Activated naive CD4-positive, alpha-beta T cell treated with anti-CD3 and anti-CD28 coated beads, Interleukin-2, amount 10 ng/mL, durations not matched to agents 7 days and 5 days (primary cell): ENCODE measurements at regions not wholly inside any gene's neighbourhood (a gene's known extent, or its start where the extent isn't known, plus 50 kb on each side); places are given as distances from the start of the nearest gene placed in this dataset.
"Not testable (repeated sequence)": the region's sequence is repeated elsewhere in the genome, so short reads cannot be mapped to it uniquely, and the experiment has no call there.

Experiments
- CTCF ChIA-PET: fragments of 350-600 bp; sonication (Branson Sonifier 250); formaldehyde crosslinking; loops from one replicate; lab custom pipeline; 2021; ENCODE audit warnings: antibody characterized with exemption; lab: Charles Lee
- DNase-seq: peaks from one replicate; pipeline ENCODE4 v3.0.0-alpha.2; 2020
- H3K27ac Mint-ChIP-seq: one replicate; pipeline ENCODE4 v1.8.0; 2021; ENCODE audit warnings: mild to moderate bottlenecking, moderate library complexity, mixed read lengths
- H3K27me3 Mint-ChIP-seq: one replicate; pipeline ENCODE4 v1.8.0; 2021; ENCODE audit warnings: mild to moderate bottlenecking, mixed read lengths
- H3K36me3 Mint-ChIP-seq: one replicate; pipeline ENCODE4 v1.8.0; 2021; ENCODE audit warnings: mixed read lengths
- H3K4me1 Mint-ChIP-seq: one replicate; pipeline ENCODE4 v1.8.0; 2021; ENCODE audit warnings: mixed read lengths
- H3K4me3 Mint-ChIP-seq: one replicate; pipeline ENCODE4 v1.8.0; 2021; ENCODE audit warnings: mild to moderate bottlenecking, moderate library complexity, mixed read lengths
- H3K9me3 Mint-ChIP-seq: one replicate; pipeline ENCODE4 v1.8.0; 2021; ENCODE audit warnings: mixed read lengths

DNA sequence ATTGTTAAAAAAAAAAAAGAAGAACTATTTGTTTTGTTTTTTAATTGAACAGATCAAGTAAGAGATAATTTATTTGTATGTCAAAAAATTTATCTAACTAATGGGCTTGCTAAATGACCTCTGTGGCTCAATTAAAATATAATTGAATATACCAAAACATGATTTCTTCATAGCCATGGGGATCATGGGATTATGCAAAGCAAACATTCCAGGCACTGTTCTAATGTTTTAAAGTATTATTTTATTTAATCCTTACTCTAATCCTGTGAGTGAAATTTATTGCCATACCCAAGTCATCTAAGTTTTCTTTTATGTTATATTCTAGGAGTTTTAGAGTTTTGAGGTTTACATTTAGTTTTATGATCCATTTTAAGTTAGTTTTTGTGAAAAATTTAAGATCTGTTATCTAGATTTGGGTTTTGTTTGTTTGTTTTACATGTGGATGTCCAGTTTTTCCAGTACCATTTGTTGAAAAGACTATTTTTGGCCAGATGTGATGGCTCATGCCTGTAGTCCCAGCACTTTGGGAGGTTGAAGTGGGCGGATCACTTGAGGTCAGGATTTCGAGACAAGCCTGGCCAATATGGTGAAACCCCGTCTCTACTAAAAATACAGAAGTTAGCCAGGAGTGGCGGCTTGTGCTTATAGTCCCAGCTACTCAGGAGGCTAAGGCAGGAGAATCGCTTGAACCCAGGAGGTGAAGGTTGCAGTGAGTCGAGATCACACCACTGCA, 52.3 kb upstream of the CNOT10 start:
- Mint-ChIP-seq H3K4me3 (no peak overlapping the region), H3K27ac (no peak overlapping the region), H3K36me3 (no peaks in the 10 kb centered on the region), H3K4me1 (no peaks in the 10 kb centered on the region), H3K9me3 (no peaks in the 10 kb centered on the region), H3K27me3 (peaks cover 13% of the 10 kb centered on the region)
- no peak for DNase-seq
- CTCF ChIA-PET = no interaction called here

DNA sequence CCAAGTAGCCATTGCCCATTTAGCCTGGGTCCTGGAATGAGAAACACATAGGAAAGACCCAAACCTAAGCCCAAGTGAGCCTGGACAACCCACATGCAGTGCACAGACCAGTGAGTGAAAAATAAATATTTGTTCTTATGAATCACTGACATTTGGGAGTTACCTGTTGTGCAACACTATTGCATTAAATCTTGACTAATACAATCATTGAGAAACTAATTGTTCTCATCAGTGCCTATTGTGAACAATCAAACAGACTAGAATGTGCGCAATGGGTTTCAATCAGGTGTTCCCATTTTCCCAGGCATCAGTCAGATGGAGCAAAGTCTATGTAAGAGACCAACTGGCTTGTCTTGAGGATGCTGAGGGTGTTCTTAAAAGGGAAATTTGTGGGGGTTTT, 54.7 kb upstream of the CNOT10 start:
- Mint-ChIP-seq H3K36me3 (no peaks in the 10 kb centered on the region), H3K4me1 (no peaks in the 10 kb centered on the region), H3K9me3 (no peaks in the 10 kb centered on the region), H3K27ac (no peak overlapping the region), H3K27me3 (peaks cover 17% of the 10 kb centered on the region), H3K4me3 (no peak overlapping the region)
- CTCF ChIA-PET = no interaction called here
- no peak for DNase-seq

DNA sequence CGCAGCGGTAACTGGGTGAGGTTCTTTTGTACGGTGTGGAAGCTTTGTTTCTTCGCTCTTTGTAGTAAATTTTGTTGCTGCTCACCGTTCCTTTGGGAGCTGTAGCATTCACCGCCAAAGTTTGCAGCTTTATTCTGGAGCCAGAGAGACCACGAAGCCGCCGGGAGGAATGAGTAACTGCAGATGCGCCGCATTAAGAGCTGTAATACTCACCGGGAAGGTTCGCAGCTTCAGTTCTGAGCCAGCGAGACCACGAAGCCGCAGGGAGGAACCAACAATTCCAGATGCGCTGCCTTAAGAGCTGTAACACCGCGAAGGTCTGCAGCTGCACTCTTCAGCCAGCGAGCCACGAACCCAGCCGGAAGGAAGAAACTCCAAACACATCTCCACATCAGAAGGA, 56.0 kb upstream of the DYNC1LI1 start:
- Mint-ChIP-seq H3K4me1 (no peaks in the 10 kb centered on the region), H3K27ac (no peak overlapping the region), H3K27me3 (peaks cover 18% of the 10 kb centered on the region), H3K4me3 (no peak overlapping the region), H3K9me3 (no peaks in the 10 kb centered on the region), H3K36me3 (no peaks in the 10 kb centered on the region)
- no peak for DNase-seq
- CTCF ChIA-PET = interaction anchor here (0.6 kb wide), 1 partner anchor 76 kb away, joined by 3 read pairs; no protein-coding TSS in a partner anchor

DNA sequence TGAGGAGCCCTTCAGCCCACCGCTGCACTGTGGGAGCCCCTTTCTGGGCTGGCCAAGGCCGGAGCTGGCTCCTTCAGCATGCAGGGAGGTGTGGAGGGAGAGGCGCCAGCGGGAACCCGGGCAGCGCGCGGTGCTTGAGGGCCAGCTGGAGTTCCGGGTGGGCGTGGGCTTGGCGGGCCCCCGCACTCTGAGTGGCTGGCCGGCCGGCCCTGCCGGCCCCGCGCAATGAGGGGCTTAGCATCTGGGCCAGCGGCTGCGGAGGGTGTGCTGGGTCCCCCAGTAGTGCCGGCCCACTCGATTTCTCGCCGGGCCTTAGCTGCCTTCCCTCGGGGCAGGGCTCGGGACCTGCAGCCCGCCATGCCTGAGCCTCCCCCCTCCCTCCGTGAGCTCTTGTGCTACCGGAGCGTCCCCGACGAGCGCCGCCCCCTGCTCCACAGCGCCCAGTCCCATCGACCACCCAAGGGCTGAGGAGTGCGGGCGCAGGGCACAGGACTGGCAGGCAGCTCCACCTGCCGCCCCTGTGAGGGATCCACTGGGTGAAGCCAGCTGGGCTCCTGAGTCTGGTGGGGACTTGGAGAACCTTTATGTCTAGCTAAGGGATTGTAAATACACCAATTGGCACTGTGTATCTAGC, 55.0 kb upstream of the DYNC1LI1 start:
- H3K36me3 Mint-ChIP-seq, H3K4me1 Mint-ChIP-seq, H3K9me3 Mint-ChIP-seq, H3K27ac Mint-ChIP-seq, H3K4me3 Mint-ChIP-seq, DNase-seq: not testable (repeated sequence)
- CTCF ChIA-PET = interaction anchor here (0.6 kb wide), 1 partner anchor 76 kb away, joined by 3 read pairs; no protein-coding TSS in a partner anchor
- peaks cover 18% of the 10 kb centered on the region for H3K27me3 Mint-ChIP-seq

DNA sequence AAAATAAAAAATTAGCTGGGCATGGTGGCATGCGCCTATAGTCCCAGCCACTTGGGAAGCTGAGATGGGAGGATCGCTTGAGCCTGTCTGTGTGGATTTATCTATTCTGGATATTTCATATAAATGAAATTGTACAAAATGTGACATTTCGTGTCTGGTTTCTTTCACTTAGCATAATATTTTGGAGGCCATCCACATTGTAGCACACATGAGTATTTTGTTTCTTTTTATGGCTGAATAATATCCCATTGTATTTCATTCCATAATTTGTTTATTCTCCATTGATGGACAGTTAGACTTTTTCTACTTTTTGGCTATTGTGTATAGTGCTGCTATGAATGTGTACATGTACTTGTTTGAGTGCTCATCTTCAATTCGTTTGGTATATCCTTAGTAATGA, 52.9 kb upstream of the DYNC1LI1 start:
- CTCF ChIA-PET = no interaction called here
- Mint-ChIP-seq H3K4me1 (no peaks in the 10 kb centered on the region), H3K27me3 (peaks cover 18% of the 10 kb centered on the region), H3K27ac (no peak overlapping the region), H3K36me3 (no peaks in the 10 kb centered on the region), H3K9me3 (peaks cover 2% of the 10 kb centered on the region), H3K4me3 (no peak overlapping the region)
- no peak for DNase-seq

DNA sequence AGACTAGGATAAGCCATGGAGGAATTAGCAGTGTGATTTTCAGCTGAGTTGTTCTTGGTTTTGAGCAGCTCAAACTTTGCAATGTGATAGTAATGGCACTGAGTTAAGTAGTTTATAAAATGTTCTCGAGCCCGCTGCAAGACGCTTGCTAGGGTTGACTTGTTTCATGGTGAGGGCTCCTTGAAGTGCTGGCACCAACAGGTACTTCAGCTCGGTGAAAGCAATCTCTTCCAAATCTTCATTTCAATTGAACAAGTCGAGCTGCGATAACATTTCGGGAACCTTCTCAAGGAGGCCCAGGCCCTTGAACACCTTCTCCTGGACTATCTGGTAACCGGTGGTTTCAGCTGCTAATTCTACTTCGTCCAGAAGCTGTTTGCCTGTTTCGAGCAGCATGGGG, 50.8 kb upstream of the DYNC1LI1 start:
- no peak overlapping the region for H3K4me3 Mint-ChIP-seq
- H3K27me3 Mint-ChIP-seq = peaks cover 17% of the 10 kb centered on the region
- no peak for DNase-seq
- CTCF ChIA-PET = no interaction called here
- H3K9me3 Mint-ChIP-seq = peaks cover 2% of the 10 kb centered on the region
- no peaks in the 10 kb centered on the region for H3K36me3 Mint-ChIP-seq
- H3K27ac Mint-ChIP-seq = no peak overlapping the region
- H3K4me1 Mint-ChIP-seq = no peaks in the 10 kb centered on the region

DNA sequence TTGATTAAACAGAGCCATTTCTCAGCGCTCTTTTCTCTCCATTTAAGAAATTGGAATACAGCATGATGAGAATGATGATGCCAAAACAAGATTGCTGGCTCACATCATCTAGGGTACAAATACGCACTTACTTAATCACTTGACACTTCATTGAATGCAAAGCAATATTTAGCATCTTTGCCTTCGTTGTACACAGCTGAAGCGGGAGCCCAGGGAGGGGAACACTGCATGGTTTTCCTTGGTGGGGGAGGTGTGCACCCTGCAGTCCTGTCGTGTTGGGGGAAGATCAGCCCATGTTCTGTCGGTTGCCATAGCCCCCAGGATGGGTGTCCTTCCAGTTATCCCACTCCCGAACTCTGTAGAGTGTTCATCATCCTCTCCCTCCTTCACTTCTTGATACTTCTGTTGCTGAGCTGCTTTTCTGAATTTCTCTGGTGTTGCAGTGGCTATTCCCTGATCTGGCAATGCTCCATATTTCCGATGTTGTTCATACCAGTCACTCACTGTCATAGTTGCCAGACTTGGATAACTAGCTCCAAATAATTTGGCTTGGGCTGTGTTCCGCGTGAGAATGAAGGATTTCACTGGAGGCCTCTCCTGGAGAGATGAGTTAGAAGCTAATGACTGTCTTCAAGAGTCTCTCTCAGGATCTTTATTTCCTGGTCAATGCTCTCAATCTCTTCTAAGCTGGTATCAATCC, 50.1 kb upstream of the DYNC1LI1 start:
- H3K9me3 Mint-ChIP-seq = peaks cover 2% of the 10 kb centered on the region
- H3K4me3 Mint-ChIP-seq = no peak overlapping the region
- no peaks in the 10 kb centered on the region for H3K36me3 Mint-ChIP-seq
- CTCF ChIA-PET = no interaction called here
- DNase-seq = no peak
- no peak overlapping the region for H3K27ac Mint-ChIP-seq
- no peaks in the 10 kb centered on the region for H3K4me1 Mint-ChIP-seq
- peaks cover 17% of the 10 kb centered on the region for H3K27me3 Mint-ChIP-seq
